WTC11 (cell line): ENCODE measurements at regions not wholly inside any gene's neighbourhood (a gene's known extent, or its start where the extent isn't known, plus 50 kb on each side); places are given as distances from the start of the nearest gene placed in this dataset.

Experiments used
- ATAC-seq: fragments of 200-7000 bp; cut with Tn5 transposase; 2 replicates; pipeline ENCODE4 v1.10.0; 2021; ENCODE audit warnings: mild to moderate bottlenecking, moderate library complexity
- CTCF ChIA-PET: fragments of 300-600 bp; sonication (Branson Sonifier 250); formaldehyde crosslinking; loops from one replicate; lab custom pipeline; 2021; ENCODE audit warnings: antibody characterized with exemption; lab: Charles Lee
- POLR2A ChIA-PET: fragments of 350-600 bp; sonication (Branson Sonifier 250); formaldehyde crosslinking; loops from one replicate; lab custom pipeline; 2021; ENCODE audit warnings: antibody characterized with exemption; lab: Charles Lee
- DNase-seq: peaks from one replicate; pipeline ENCODE4 v3.0.0; 2021; ENCODE audit warnings: low spot score
- H3K27ac Mint-ChIP-seq: 2 replicates; pipeline ENCODE4 v1.8.0; 2021; ENCODE audit warnings: mixed read lengths
- H3K27me3 Mint-ChIP-seq: 2 replicates; pipeline ENCODE4 v1.8.0; 2021; ENCODE audit warnings: low read depth, mild to moderate bottlenecking, moderate library complexity, mixed read lengths
- H3K36me3 Mint-ChIP-seq: 2 replicates; pipeline ENCODE4 v1.8.0; 2021; ENCODE audit warnings: mixed read lengths
- H3K4me1 Mint-ChIP-seq: 2 replicates; pipeline ENCODE4 v1.8.0; 2022; ENCODE audit warnings: mixed read lengths
- H3K4me3 Mint-ChIP-seq: 2 replicates; pipeline ENCODE4 v1.8.0; 2021; ENCODE audit warnings: mild to moderate bottlenecking, moderate library complexity, mixed read lengths
- H3K9me3 Mint-ChIP-seq: 2 replicates; pipeline ENCODE4 v1.8.0; 2021; ENCODE audit warnings: mixed read lengths
- CREB1 ChIP-seq: sonication (generic); formaldehyde crosslinking; IDR thresholded peaks from 2 replicates; pipeline ENCODE4 v1.8.0; 2023; ENCODE audit warnings: mild to moderate bottlenecking, missing genetic modification reagents
- ELF4 ChIP-seq: sonication (generic); formaldehyde crosslinking; IDR thresholded peaks from 2 replicates; pipeline ENCODE4 v1.8.1; 2022; ENCODE audit warnings: low read depth, mild to moderate bottlenecking, moderate library complexity, missing genetic modification reagents
- FOXJ3 ChIP-seq: sonication (generic); formaldehyde crosslinking; IDR thresholded peaks from 2 replicates; pipeline ENCODE4 v1.9.0; 2021; ENCODE audit warnings: missing genetic modification reagents, mild to moderate bottlenecking, borderline replicate concordance
- FOXP4 ChIP-seq: sonication (generic); formaldehyde crosslinking; IDR thresholded peaks from 2 replicates; pipeline ENCODE4 v1.8.0; 2022; ENCODE audit warnings: mild to moderate bottlenecking, missing genetic modification reagents
- GRHL2 ChIP-seq: fragments of 250-450 bp; sonication (Bioruptor Pico); IDR thresholded peaks from 2 replicates; pipeline ENCODE4 v1.8.0; 2022; ENCODE audit warnings: mild to moderate bottlenecking, moderate library complexity; ENCODE audit not compliant: insufficient replicate concordance, severe bottlenecking
- IRF2 ChIP-seq: sonication (generic); formaldehyde crosslinking; IDR thresholded peaks from 2 replicates; pipeline ENCODE4 v1.8.0; 2022; ENCODE audit warnings: low read depth, missing genetic modification reagents, borderline replicate concordance
- MXD4 ChIP-seq: fragments of 250-450 bp; sonication (Bioruptor Pico); IDR thresholded peaks from 2 replicates; pipeline ENCODE4 v1.8.0; 2021; ENCODE audit warnings: mild to moderate bottlenecking, moderate library complexity, borderline replicate concordance
- NFATC4 ChIP-seq: fragments of 250-450 bp; sonication (Bioruptor Pico); IDR thresholded peaks from 2 replicates; pipeline ENCODE4 v1.9.0; 2021; ENCODE audit warnings: mild to moderate bottlenecking
- NFYB ChIP-seq: sonication (generic); formaldehyde crosslinking; conservative IDR thresholded peaks from 2 replicates; pipeline ENCODE4 v1.8.0; 2022; ENCODE audit warnings: low read depth, missing genetic modification reagents
- RORB ChIP-seq: fragments of 250-450 bp; sonication (Bioruptor Pico); IDR thresholded peaks from 2 replicates; pipeline ENCODE4 v1.9.0; 2021; ENCODE audit warnings: mild to moderate bottlenecking
- ZMAT4 ChIP-seq: fragments of 250-450 bp; sonication (Bioruptor Pico); IDR thresholded peaks from 2 replicates; pipeline ENCODE4 v1.9.0; 2021; ENCODE audit warnings: mild to moderate bottlenecking
- ZNF138 ChIP-seq: sonication (generic); formaldehyde crosslinking; conservative IDR thresholded peaks from 2 replicates; pipeline ENCODE4 v1.8.1; 2022; ENCODE audit warnings: mild to moderate bottlenecking, moderate library complexity, missing genetic modification reagents
- ZNF219 ChIP-seq: sonication (generic); formaldehyde crosslinking; IDR thresholded peaks from 2 replicates; pipeline ENCODE4 v1.8.0; 2023; ENCODE audit warnings: missing genetic modification reagents, mild to moderate bottlenecking, borderline replicate concordance
- ZNF396 ChIP-seq: fragments of 250-450 bp; sonication (Bioruptor Pico); IDR thresholded peaks from 2 replicates; pipeline ENCODE4 v1.8.0; 2021; ENCODE audit warnings: mild to moderate bottlenecking, moderate library complexity, borderline replicate concordance
- ZNF425 ChIP-seq: fragments of 250-450 bp; sonication (Bioruptor Pico); conservative IDR thresholded peaks from 2 replicates; pipeline ENCODE4 v1.9.0; 2021; ENCODE audit warnings: mild to moderate bottlenecking
- ZNF671 ChIP-seq: fragments of 250-450 bp; sonication (Bioruptor Pico); IDR thresholded peaks from 2 replicates; pipeline ENCODE4 v1.8.0; 2021; ENCODE audit warnings: mild to moderate bottlenecking
- TF ChIP-seq, protein P1 (sequence below): sonication (generic); formaldehyde crosslinking; conservative IDR thresholded peaks from 2 replicates; pipeline ENCODE4 v1.8.1; 2023; ENCODE audit warnings: mild to moderate bottlenecking, low read depth, missing genetic modification reagents, moderate library complexity
- TF ChIP-seq, protein P2 (sequence below): sonication (generic); formaldehyde crosslinking; IDR thresholded peaks from 2 replicates; pipeline ENCODE4 v1.8.1; 2022; ENCODE audit warnings: low read depth, missing genetic modification reagents, borderline replicate concordance
- TF ChIP-seq, protein P3 (sequence below): sonication (generic); formaldehyde crosslinking; IDR thresholded peaks from 2 replicates; pipeline ENCODE4 v1.8.0; 2023; ENCODE audit warnings: missing genetic modification reagents
- TF ChIP-seq, protein P4 (sequence below): sonication (generic); formaldehyde crosslinking; IDR thresholded peaks from 2 replicates; pipeline ENCODE4 v1.8.1; 2022; ENCODE audit warnings: mild to moderate bottlenecking, missing genetic modification reagents, moderate library complexity, borderline replicate concordance
- TF ChIP-seq, protein P5 (sequence below): fragments of 250-450 bp; sonication (Bioruptor Pico); IDR thresholded peaks from 2 replicates; pipeline ENCODE4 v1.9.0; 2021; ENCODE audit warnings: mild to moderate bottlenecking, borderline replicate concordance

GRCh38 chr4:100290585-100290984 is 100.3 kb upstream of the DDIT4L start:
- CTCF ChIA-PET, result no interaction called here
- Mint-ChIP-seq H3K27me3 (no peaks in the 10 kb centered on the region), H3K36me3 (no peaks in the 10 kb centered on the region), H3K4me3 (no peak overlapping the region), H3K4me1 (peaks cover 35% of the 10 kb centered on the region), H3K9me3 (no peaks in the 10 kb centered on the region; the same call in 1 of the 2 replicates), H3K27ac (no peak overlapping the region)
- ATAC-seq (no peak), DNase-seq (no peak)
- TF ChIP-seq NFYB (CRISPR knock-in tag), result no peak
- no peak for TF ChIP-seq GRHL2 (CRISPR knock-in tag)
- no peak for TF ChIP-seq CREB1
- TF ChIP-seq MXD4 (CRISPR knock-in tag), result no peak
- no peak for TF ChIP-seq FOXP4
- TF ChIP-seq ZNF219, result no peak
- no peak for TF ChIP-seq ELF4 (CRISPR knock-in tag)
- TF ChIP-seq FOXJ3 (CRISPR knock-in tag), result no peak
- TF ChIP-seq, protein P1, sequence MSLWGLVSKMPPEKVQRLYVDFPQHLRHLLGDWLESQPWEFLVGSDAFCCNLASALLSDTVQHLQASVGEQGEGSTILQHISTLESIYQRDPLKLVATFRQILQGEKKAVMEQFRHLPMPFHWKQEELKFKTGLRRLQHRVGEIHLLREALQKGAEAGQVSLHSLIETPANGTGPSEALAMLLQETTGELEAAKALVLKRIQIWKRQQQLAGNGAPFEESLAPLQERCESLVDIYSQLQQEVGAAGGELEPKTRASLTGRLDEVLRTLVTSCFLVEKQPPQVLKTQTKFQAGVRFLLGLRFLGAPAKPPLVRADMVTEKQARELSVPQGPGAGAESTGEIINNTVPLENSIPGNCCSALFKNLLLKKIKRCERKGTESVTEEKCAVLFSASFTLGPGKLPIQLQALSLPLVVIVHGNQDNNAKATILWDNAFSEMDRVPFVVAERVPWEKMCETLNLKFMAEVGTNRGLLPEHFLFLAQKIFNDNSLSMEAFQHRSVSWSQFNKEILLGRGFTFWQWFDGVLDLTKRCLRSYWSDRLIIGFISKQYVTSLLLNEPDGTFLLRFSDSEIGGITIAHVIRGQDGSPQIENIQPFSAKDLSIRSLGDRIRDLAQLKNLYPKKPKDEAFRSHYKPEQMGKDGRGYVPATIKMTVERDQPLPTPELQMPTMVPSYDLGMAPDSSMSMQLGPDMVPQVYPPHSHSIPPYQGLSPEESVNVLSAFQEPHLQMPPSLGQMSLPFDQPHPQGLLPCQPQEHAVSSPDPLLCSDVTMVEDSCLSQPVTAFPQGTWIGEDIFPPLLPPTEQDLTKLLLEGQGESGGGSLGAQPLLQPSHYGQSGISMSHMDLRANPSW (CRISPR knock-in tag), result no peak
- TF ChIP-seq, protein P2, sequence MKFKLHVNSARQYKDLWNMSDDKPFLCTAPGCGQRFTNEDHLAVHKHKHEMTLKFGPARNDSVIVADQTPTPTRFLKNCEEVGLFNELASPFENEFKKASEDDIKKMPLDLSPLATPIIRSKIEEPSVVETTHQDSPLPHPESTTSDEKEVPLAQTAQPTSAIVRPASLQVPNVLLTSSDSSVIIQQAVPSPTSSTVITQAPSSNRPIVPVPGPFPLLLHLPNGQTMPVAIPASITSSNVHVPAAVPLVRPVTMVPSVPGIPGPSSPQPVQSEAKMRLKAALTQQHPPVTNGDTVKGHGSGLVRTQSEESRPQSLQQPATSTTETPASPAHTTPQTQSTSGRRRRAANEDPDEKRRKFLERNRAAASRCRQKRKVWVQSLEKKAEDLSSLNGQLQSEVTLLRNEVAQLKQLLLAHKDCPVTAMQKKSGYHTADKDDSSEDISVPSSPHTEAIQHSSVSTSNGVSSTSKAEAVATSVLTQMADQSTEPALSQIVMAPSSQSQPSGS (CRISPR knock-in tag), result no peak
- no peak for TF ChIP-seq ZNF138
- POLR2A ChIA-PET, result no interaction called here

DNA sequence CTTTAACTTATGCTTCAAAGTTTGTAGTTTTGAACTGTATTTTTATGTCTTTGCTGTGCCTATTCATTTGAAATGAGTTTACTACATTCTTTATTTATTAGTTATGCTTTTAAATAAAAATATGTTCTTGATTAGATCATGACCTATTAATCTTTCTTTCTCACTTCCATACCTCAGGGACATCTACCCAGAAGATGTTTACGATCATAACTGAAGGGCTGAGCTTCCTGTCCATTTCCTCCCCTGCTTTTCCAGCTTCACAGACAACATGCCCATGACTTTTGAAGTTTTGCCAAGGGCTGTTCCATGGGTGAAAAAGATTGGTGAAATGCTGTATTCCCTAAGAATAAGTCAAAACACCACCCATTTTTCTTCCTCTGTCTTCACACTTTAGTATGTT is 99.7 kb upstream of the DDIT4L start:
- Mint-ChIP-seq H3K4me3 (no peak overlapping the region), H3K9me3 (no peaks in the 10 kb centered on the region; the same call in 1 of the 2 replicates), H3K4me1 (peaks cover 41% of the 10 kb centered on the region), H3K27ac (no peak overlapping the region), H3K27me3 (no peaks in the 10 kb centered on the region), H3K36me3 (no peaks in the 10 kb centered on the region)
- ATAC-seq (no peak), DNase-seq (no peak)
- ChIA-PET CTCF (no interaction called here), POLR2A (no interaction called here)
- TF ChIP-seq, protein P3, sequence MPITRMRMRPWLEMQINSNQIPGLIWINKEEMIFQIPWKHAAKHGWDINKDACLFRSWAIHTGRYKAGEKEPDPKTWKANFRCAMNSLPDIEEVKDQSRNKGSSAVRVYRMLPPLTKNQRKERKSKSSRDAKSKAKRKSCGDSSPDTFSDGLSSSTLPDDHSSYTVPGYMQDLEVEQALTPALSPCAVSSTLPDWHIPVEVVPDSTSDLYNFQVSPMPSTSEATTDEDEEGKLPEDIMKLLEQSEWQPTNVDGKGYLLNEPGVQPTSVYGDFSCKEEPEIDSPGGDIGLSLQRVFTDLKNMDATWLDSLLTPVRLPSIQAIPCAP (CRISPR knock-in tag), result no peak
- TF ChIP-seq NFATC4 (CRISPR knock-in tag) (no peak), RORB (CRISPR knock-in tag) (no peak), ZNF671 (CRISPR knock-in tag) (no peak), ZNF425 (CRISPR knock-in tag) (no peak), ZNF396 (no peak), ZMAT4 (CRISPR knock-in tag) (no peak), IRF2 (CRISPR knock-in tag) (no peak)
- TF ChIP-seq, protein P4, sequence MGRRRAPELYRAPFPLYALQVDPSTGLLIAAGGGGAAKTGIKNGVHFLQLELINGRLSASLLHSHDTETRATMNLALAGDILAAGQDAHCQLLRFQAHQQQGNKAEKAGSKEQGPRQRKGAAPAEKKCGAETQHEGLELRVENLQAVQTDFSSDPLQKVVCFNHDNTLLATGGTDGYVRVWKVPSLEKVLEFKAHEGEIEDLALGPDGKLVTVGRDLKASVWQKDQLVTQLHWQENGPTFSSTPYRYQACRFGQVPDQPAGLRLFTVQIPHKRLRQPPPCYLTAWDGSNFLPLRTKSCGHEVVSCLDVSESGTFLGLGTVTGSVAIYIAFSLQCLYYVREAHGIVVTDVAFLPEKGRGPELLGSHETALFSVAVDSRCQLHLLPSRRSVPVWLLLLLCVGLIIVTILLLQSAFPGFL, result no peak
- TF ChIP-seq, protein P5, sequence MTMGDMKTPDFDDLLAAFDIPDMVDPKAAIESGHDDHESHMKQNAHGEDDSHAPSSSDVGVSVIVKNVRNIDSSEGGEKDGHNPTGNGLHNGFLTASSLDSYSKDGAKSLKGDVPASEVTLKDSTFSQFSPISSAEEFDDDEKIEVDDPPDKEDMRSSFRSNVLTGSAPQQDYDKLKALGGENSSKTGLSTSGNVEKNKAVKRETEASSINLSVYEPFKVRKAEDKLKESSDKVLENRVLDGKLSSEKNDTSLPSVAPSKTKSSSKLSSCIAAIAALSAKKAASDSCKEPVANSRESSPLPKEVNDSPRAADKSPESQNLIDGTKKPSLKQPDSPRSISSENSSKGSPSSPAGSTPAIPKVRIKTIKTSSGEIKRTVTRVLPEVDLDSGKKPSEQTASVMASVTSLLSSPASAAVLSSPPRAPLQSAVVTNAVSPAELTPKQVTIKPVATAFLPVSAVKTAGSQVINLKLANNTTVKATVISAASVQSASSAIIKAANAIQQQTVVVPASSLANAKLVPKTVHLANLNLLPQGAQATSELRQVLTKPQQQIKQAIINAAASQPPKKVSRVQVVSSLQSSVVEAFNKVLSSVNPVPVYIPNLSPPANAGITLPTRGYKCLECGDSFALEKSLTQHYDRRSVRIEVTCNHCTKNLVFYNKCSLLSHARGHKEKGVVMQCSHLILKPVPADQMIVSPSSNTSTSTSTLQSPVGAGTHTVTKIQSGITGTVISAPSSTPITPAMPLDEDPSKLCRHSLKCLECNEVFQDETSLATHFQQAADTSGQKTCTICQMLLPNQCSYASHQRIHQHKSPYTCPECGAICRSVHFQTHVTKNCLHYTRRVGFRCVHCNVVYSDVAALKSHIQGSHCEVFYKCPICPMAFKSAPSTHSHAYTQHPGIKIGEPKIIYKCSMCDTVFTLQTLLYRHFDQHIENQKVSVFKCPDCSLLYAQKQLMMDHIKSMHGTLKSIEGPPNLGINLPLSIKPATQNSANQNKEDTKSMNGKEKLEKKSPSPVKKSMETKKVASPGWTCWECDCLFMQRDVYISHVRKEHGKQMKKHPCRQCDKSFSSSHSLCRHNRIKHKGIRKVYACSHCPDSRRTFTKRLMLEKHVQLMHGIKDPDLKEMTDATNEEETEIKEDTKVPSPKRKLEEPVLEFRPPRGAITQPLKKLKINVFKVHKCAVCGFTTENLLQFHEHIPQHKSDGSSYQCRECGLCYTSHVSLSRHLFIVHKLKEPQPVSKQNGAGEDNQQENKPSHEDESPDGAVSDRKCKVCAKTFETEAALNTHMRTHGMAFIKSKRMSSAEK (CRISPR knock-in tag), result no peak
